ENCODE measurements at regions not wholly inside any gene's neighbourhood (a gene's known extent, or its start where the extent isn't known, plus 50 kb on each side); places are given as distances from the start of the nearest gene placed in this dataset.

GRCh38 chr9:82558346-82558745, 504.6 kb downstream of the RASEF start:
- Histone ChIP-seq H3K9me2 (replicated peaks; ENCODE audit: insufficient read depth, low read length) (no peaks in the 10 kb centered on the region), H3K4me2 (ENCODE audit: low read depth, low read length, poor library complexity, severe bottlenecking) (no peak overlapping the region), H2AFZ (ENCODE audit: low read depth, low read length, severe bottlenecking) (no peak overlapping the region), H3K9ac (ENCODE audit: low read length) (no peak overlapping the region), H3K4me3 (ENCODE audit: insufficient read depth, low read length, poor library complexity, severe bottlenecking) (no peak overlapping the region), H3K36me3 (ENCODE audit: low read length) (no peaks in the 10 kb centered on the region), H3K79me2 (ENCODE audit: insufficient read depth, low read length) (no peaks in the 10 kb centered on the region), H3K27me3 (ENCODE audit: low read length) (no peaks in the 10 kb centered on the region), H3F3A (ENCODE audit: insufficient read depth) (no peaks in the 10 kb centered on the region), H3K9me3 (ENCODE audit: insufficient read depth, low read length) (no peaks in the 10 kb centered on the region), H3K27ac (ENCODE audit: low read depth, low read length) (no peak overlapping the region), H4K20me1 (ENCODE audit: low read depth, low read length) (no peaks in the 10 kb centered on the region)
- no peak for TF ChIP-seq CTCF (IDR thresholded peaks at IDR 0.05; ENCODE audit: insufficient read depth, low read length, poor library complexity, severe bottlenecking)
- TF ChIP-seq EZH2phosphoT487 (conservative IDR thresholded peaks at IDR 0.05; ENCODE audit: low read length), result no peak

- Histone ChIP-seq H3K27ac (ENCODE audit: low read depth, low read length) (no peak overlapping the region), H3K4me2 (ENCODE audit: low read depth, low read length, poor library complexity, severe bottlenecking) (no peak overlapping the region), H3K9me3 (ENCODE audit: insufficient read depth, low read length) (no peaks in the 10 kb centered on the region), H3K27me3 (ENCODE audit: low read length) (no peaks in the 10 kb centered on the region), H3K9me2 (replicated peaks; ENCODE audit: insufficient read depth, low read length) (no peaks in the 10 kb centered on the region), H3K79me2 (ENCODE audit: insufficient read depth, low read length) (no peaks in the 10 kb centered on the region), H2AFZ (ENCODE audit: low read depth, low read length, severe bottlenecking) (no peak overlapping the region), H3K4me3 (ENCODE audit: insufficient read depth, low read length, poor library complexity, severe bottlenecking) (no peak overlapping the region), H3F3A (ENCODE audit: insufficient read depth) (no peaks in the 10 kb centered on the region), H3K9ac (ENCODE audit: low read length) (no peak overlapping the region), H4K20me1 (ENCODE audit: low read depth, low read length) (no peaks in the 10 kb centered on the region), H3K36me3 (ENCODE audit: low read length) (no peaks in the 10 kb centered on the region)
- no peak for TF ChIP-seq CTCF (IDR thresholded peaks at IDR 0.05; ENCODE audit: insufficient read depth, low read length, poor library complexity, severe bottlenecking)
- no peak for TF ChIP-seq EZH2phosphoT487 (conservative IDR thresholded peaks at IDR 0.05; ENCODE audit: low read length)
Measured at GRCh38 chr9:82558855-82559630, 503.9 kb downstream of the RASEF start.

GRCh38 chr9:82560036-82560435, 502.9 kb downstream of the RASEF start:
- TF ChIP-seq CTCF (IDR thresholded peaks at IDR 0.05; ENCODE audit: insufficient read depth, low read length, poor library complexity, severe bottlenecking) (no peak), EZH2phosphoT487 (conservative IDR thresholded peaks at IDR 0.05; ENCODE audit: low read length) (no peak)
- no peaks in the 10 kb centered on the region for H3K9me2 ChIP-seq (replicated peaks; ENCODE audit: insufficient read depth, low read length)
- no peaks in the 10 kb centered on the region for H3K9me3 ChIP-seq (ENCODE audit: insufficient read depth, low read length)
- H3K4me3 ChIP-seq (ENCODE audit: insufficient read depth, low read length, poor library complexity, severe bottlenecking), result no peak overlapping the region
- H3K27me3 ChIP-seq (ENCODE audit: low read length), result no peaks in the 10 kb centered on the region
- no peaks in the 10 kb centered on the region for H3K79me2 ChIP-seq (ENCODE audit: insufficient read depth, low read length)
- no peak overlapping the region for H2AFZ ChIP-seq (ENCODE audit: low read depth, low read length, severe bottlenecking)
- H3K27ac ChIP-seq (ENCODE audit: low read depth, low read length), result no peak overlapping the region
- no peak overlapping the region for H3K4me2 ChIP-seq (ENCODE audit: low read depth, low read length, poor library complexity, severe bottlenecking)
- H3K9ac ChIP-seq (ENCODE audit: low read length), result no peak overlapping the region
- no peaks in the 10 kb centered on the region for H3K36me3 ChIP-seq (ENCODE audit: low read length)
- H3F3A ChIP-seq (ENCODE audit: insufficient read depth), result no peaks in the 10 kb centered on the region
- H4K20me1 ChIP-seq (ENCODE audit: low read depth, low read length), result no peaks in the 10 kb centered on the region
